ENCODE measurements at regions not wholly inside any gene's neighbourhood (a gene's known extent, or its start where the extent isn't known, plus 50 kb on each side); places are given as distances from the start of the nearest gene placed in this dataset.

- H3K4me3 ChIP-seq (replicated peaks in 1 of 3; ENCODE audit: insufficient read depth in 1 of 3, low read depth in 1 of 3, low read length in 3 of 3), result no peak overlapping the region
- FAIRE-seq (no peak), DNase-seq (ENCODE audit: low read depth, low spot score) (no peak)
- no peak for TF ChIP-seq POLR2AphosphoS5 (IDR thresholded peaks at IDR 0.05; ENCODE audit: insufficient read depth, low read depth, low read length)
- TF ChIP-seq CTCF (IDR thresholded peaks at IDR 0.05; ENCODE audit: extremely low read depth in 1 of 2, insufficient read depth in 1 of 2, low read depth in 1 of 2, low read length in 2 of 2), result no peak
- no peak for TF ChIP-seq GATA2 (IDR thresholded peaks at IDR 0.05; ENCODE audit: insufficient read depth, insufficient read length, low read depth, low read length)
- TF ChIP-seq JUN (IDR thresholded peaks at IDR 0.05; ENCODE audit: borderline replicate concordance, insufficient read depth, insufficient read length, low read depth), result no peak
- no peak for TF ChIP-seq EZH2 (IDR thresholded peaks at IDR 0.05; ENCODE audit: borderline replicate concordance, low read depth, low read length, severe bottlenecking)
- TF ChIP-seq MAX (IDR thresholded peaks at IDR 0.05; ENCODE audit: insufficient read depth, insufficient read length), result no peak
- no peak for TF ChIP-seq MYC (IDR thresholded peaks at IDR 0.05; ENCODE audit: low read depth, low read length)
- H2AFZ ChIP-seq (ENCODE audit: low read depth, low read length), result no peak overlapping the region
- no peak overlapping the region for H3K9ac ChIP-seq (replicated peaks; ENCODE audit: extremely low read depth, insufficient read depth, low read length)
- H3K9me1 ChIP-seq (replicated peaks; ENCODE audit: control insufficient read depth, extremely low read depth, insufficient read depth, low read length), result no peaks in the 10 kb centered on the region
- intact Hi-C loops (cut with micrococcal nuclease), result no loop called here
- ChIA-PET POLR2A (no interaction called here), CTCF (interaction anchor here (1.3 to 17.7 kb wide), 4 partner anchors 17 to 286 kb away, joined by 5 to 343 read pairs (median 8); partner anchors contain the start of genes DMTF1 and TMEM243)
- H3K27ac ChIP-seq (ENCODE audit: insufficient read depth, low read depth, low read length), result no peak overlapping the region
- H3K36me3 ChIP-seq (ENCODE audit: control insufficient read depth in 2 of 2, extremely low read depth in 1 of 2, insufficient read depth in 2 of 2, low read length in 2 of 2), result peaks cover 0 to 4% of the 10 kb centered on the region in 2 experiments
- H3K4me2 ChIP-seq (ENCODE audit: insufficient read depth, low read length), result no peak overlapping the region
- H3K9me3 ChIP-seq (replicated peaks; ENCODE audit: control insufficient read depth, insufficient read depth, low read length), result no peaks in the 10 kb centered on the region
- dilution Hi-C loops (cut with MboI; ENCODE audit: extremely low pct_ligation_motif_present, low sequenced_read_pairs), result no loop called here
- peaks cover 19% of the 10 kb centered on the region for H3K4me1 ChIP-seq (ENCODE audit: control insufficient read depth, extremely low read depth, insufficient read depth, low read length)
- H3K79me2 ChIP-seq (ENCODE audit: control insufficient read depth, insufficient read depth, low read length), result no peaks in the 10 kb centered on the region
- no TSS peak for BruUV-seq (replicated peaks)
- no peaks in the 10 kb centered on the region for H3K27me3 ChIP-seq (ENCODE audit: control insufficient read depth in 2 of 2, insufficient read depth in 2 of 2, low read length in 2 of 2)
- no peaks in the 10 kb centered on the region for H4K20me1 ChIP-seq (replicated peaks; ENCODE audit: control insufficient read depth, extremely low read depth, insufficient read depth, low read length)
These were observed 126.1 kb downstream of the ELAPOR2 start for GRCh38 chr7:86933295-86933845.

Data from endothelial cell of umbilical vein (primary cell).